ENCODE measurements at regions not wholly inside any gene's neighbourhood (a gene's known extent, or its start where the extent isn't known, plus 50 kb on each side); places are given as distances from the start of the nearest gene placed in this dataset.

- H3K9me3 Mint-ChIP-seq = no peaks in the 10 kb centered on the region
- no peak for DNase-seq
- no peak overlapping the region for H3K27ac ChIP-seq (ENCODE audit: low read length)
- H3K36me3 Mint-ChIP-seq = no peaks in the 10 kb centered on the region
- no peaks in the 10 kb centered on the region for H3K9me3 ChIP-seq (ENCODE audit: control insufficient read depth, insufficient read depth, low read length)
- H3K4me1 Mint-ChIP-seq = no peaks in the 10 kb centered on the region
- no peak overlapping the region for H3K4me3 Mint-ChIP-seq
- no peak overlapping the region for H3K4me3 ChIP-seq (ENCODE audit: low read length)
- H3K36me3 ChIP-seq (ENCODE audit: control insufficient read depth, insufficient read depth, low read length) = no peaks in the 10 kb centered on the region
- 78% methylated on average over 3 of the region's 3 CpGs for WGBS (ENCODE audit: insufficient coverage)
- ATAC-seq = no peak
- H3K27ac Mint-ChIP-seq = no peak overlapping the region
- intact Hi-C loops (cut with micrococcal nuclease) = no loop called here
- no peaks in the 10 kb centered on the region for H3K27me3 ChIP-seq (ENCODE audit: control insufficient read depth, insufficient read depth, low read length)
- TF ChIP-seq, protein P1, sequence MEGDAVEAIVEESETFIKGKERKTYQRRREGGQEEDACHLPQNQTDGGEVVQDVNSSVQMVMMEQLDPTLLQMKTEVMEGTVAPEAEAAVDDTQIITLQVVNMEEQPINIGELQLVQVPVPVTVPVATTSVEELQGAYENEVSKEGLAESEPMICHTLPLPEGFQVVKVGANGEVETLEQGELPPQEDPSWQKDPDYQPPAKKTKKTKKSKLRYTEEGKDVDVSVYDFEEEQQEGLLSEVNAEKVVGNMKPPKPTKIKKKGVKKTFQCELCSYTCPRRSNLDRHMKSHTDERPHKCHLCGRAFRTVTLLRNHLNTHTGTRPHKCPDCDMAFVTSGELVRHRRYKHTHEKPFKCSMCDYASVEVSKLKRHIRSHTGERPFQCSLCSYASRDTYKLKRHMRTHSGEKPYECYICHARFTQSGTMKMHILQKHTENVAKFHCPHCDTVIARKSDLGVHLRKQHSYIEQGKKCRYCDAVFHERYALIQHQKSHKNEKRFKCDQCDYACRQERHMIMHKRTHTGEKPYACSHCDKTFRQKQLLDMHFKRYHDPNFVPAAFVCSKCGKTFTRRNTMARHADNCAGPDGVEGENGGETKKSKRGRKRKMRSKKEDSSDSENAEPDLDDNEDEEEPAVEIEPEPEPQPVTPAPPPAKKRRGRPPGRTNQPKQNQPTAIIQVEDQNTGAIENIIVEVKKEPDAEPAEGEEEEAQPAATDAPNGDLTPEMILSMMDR (IDR thresholded peaks at IDR 0.05) = no peak
- peaks cover 6 to 48% of the 10 kb centered on the region in 2 donors for H3K27me3 Mint-ChIP-seq (ENCODE audit: low read depth in 2 of 2)
- no peaks in the 10 kb centered on the region for H3K4me1 ChIP-seq (ENCODE audit: control insufficient read depth, insufficient read depth, low read length)
These were observed 83.4 kb downstream of the SETD4 start for GRCh38 chr21:35976929-35977328.

GRCh38 chr21:35976481-35976880, 83.8 kb downstream of the SETD4 start:
- no peak for DNase-seq
- Mint-ChIP-seq H3K9me3 (no peaks in the 10 kb centered on the region), H3K27me3 (ENCODE audit: low read depth in 2 of 2) (peaks cover 6 to 44% of the 10 kb centered on the region in 2 donors), H3K36me3 (no peaks in the 10 kb centered on the region), H3K4me1 (no peaks in the 10 kb centered on the region), H3K27ac (no peak overlapping the region), H3K4me3 (no peak overlapping the region)
- Histone ChIP-seq H3K4me1 (ENCODE audit: control insufficient read depth, insufficient read depth, low read length) (no peaks in the 10 kb centered on the region), H3K4me3 (ENCODE audit: low read length) (no peak overlapping the region), H3K27ac (ENCODE audit: low read length) (no peak overlapping the region), H3K36me3 (ENCODE audit: control insufficient read depth, insufficient read depth, low read length) (no peaks in the 10 kb centered on the region), H3K9me3 (ENCODE audit: control insufficient read depth, insufficient read depth, low read length) (no peaks in the 10 kb centered on the region), H3K27me3 (ENCODE audit: control insufficient read depth, insufficient read depth, low read length) (no peaks in the 10 kb centered on the region)
- WGBS (ENCODE audit: insufficient coverage) = 49% methylated on average over 2 of the region's 2 CpGs
- TF ChIP-seq, protein P1 (IDR thresholded peaks at IDR 0.05) = no peak
- intact Hi-C loops (cut with micrococcal nuclease) = no loop called here
- ATAC-seq = no peak

DNA sequence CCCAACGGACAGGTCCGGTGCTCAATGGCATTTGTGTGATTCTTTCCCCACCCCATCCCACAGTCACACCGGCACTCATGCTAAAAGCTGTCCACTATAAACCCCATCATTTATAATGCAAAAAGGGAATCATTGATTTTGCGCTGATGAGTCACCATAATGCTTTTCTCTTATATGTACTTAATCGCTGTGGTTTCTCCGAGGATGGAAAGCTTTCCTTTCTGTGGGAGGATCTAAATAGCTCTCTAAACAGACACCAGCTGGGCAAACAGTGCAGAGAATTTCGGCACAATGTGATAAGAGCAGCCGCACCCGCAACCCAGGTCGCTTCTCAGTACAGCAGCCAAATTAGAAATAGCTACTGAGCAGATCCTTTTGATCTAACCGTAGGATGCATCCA, 85.6 kb downstream of the SETD4 start:
- Histone ChIP-seq H3K27me3 (ENCODE audit: control insufficient read depth, insufficient read depth, low read length) (no peaks in the 10 kb centered on the region), H3K36me3 (ENCODE audit: control insufficient read depth, insufficient read depth, low read length) (no peaks in the 10 kb centered on the region), H3K9me3 (ENCODE audit: control insufficient read depth, insufficient read depth, low read length) (no peaks in the 10 kb centered on the region), H3K4me3 (ENCODE audit: low read length) (no peak overlapping the region), H3K4me1 (ENCODE audit: control insufficient read depth, insufficient read depth, low read length) (no peaks in the 10 kb centered on the region), H3K27ac (ENCODE audit: low read length) (no peak overlapping the region)
- Mint-ChIP-seq H3K9me3 (no peaks in the 10 kb centered on the region), H3K27me3 (ENCODE audit: low read depth in 2 of 2) (peaks cover 7 to 37% of the 10 kb centered on the region in 2 donors), H3K36me3 (no peaks in the 10 kb centered on the region), H3K4me3 (no peak overlapping the region), H3K27ac (no peak overlapping the region), H3K4me1 (no peaks in the 10 kb centered on the region)
- ATAC-seq (no peak), DNase-seq (no peak)
- TF ChIP-seq, protein P1 (IDR thresholded peaks at IDR 0.05) = no peak
- WGBS (ENCODE audit: insufficient coverage) = 89% methylated on average over 11 of the region's 11 CpGs
- intact Hi-C loops (cut with micrococcal nuclease) = no loop called here

DNA sequence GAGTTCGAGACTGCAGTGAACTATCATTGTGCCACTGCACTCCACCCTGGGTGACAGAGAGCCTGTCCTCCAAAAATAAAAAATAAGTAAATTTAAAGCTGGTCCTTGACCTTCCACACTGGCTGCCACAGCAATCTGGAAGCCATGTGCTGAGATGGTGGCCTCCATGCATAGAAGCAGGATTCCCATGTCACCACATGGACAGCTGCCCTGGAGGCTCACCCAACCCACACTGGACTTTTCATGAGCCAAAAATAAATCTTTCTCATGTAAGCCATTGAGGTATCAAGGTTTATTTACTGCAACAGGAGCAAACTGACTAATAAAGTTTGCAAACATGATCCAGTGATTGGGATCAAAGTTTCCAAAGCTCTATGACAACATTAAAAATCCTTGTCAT, 88.5 kb downstream of the SETD4 start:
- no peaks in the 10 kb centered on the region for H3K36me3 ChIP-seq (ENCODE audit: control insufficient read depth, insufficient read depth, low read length)
- H3K36me3 Mint-ChIP-seq = no peaks in the 10 kb centered on the region
- H3K27me3 Mint-ChIP-seq (ENCODE audit: low read depth in 2 of 2) = peaks cover 7 to 16% of the 10 kb centered on the region in 2 donors
- ATAC-seq (no peak), DNase-seq (no peak)
- H3K4me3 Mint-ChIP-seq = no peak overlapping the region
- 92% methylated on average over 1 of the region's 1 CpG for WGBS (ENCODE audit: insufficient coverage)
- no peaks in the 10 kb centered on the region for H3K4me1 Mint-ChIP-seq
- TF ChIP-seq, protein P1 (IDR thresholded peaks at IDR 0.05) = no peak
- H3K9me3 ChIP-seq (ENCODE audit: control insufficient read depth, insufficient read depth, low read length) = no peaks in the 10 kb centered on the region
- H3K27me3 ChIP-seq (ENCODE audit: control insufficient read depth, insufficient read depth, low read length) = no peaks in the 10 kb centered on the region
- no peak overlapping the region for H3K4me3 ChIP-seq (ENCODE audit: low read length)
- H3K4me1 ChIP-seq (ENCODE audit: control insufficient read depth, insufficient read depth, low read length) = no peaks in the 10 kb centered on the region
- H3K27ac Mint-ChIP-seq = no peak overlapping the region
- no peaks in the 10 kb centered on the region for H3K9me3 Mint-ChIP-seq
- intact Hi-C loops (cut with micrococcal nuclease) = no loop called here
- no peak overlapping the region for H3K27ac ChIP-seq (ENCODE audit: low read length)

Data from natural killer cell (primary cell).